ENCODE measurements at regions not wholly inside any gene's neighbourhood (a gene's known extent, or its start where the extent isn't known, plus 50 kb on each side); places are given as distances from the start of the nearest gene placed in this dataset.

GRCh38 chr20:41989039-41989679 lies 371.0 kb upstream of the CHD6 start:
- intact Hi-C loops (cut with DNase I), result no loop called here
- H3K27ac ChIP-seq, result no peak overlapping the region
- no peak overlapping the region for H3K4me3 ChIP-seq
- H3K4me1 ChIP-seq, result no peaks in the 10 kb centered on the region
- DNase-seq, result no peak
- H3K9me3 ChIP-seq, result no peaks in the 10 kb centered on the region
- no peaks in the 10 kb centered on the region for H3K36me3 ChIP-seq
- TF ChIP-seq CTCF (IDR thresholded peaks at IDR 0.05), result no peak
- no peaks in the 10 kb centered on the region for H3K27me3 ChIP-seq
- ATAC-seq, result no peak

- H3K4me1 ChIP-seq, result no peaks in the 10 kb centered on the region
- H3K27me3 ChIP-seq, result no peaks in the 10 kb centered on the region
- H3K36me3 ChIP-seq, result no peaks in the 10 kb centered on the region
- ATAC-seq (no peak), DNase-seq (no peak)
- no peak for TF ChIP-seq CTCF (IDR thresholded peaks at IDR 0.05)
- no peak overlapping the region for H3K27ac ChIP-seq
- no peaks in the 10 kb centered on the region for H3K9me3 ChIP-seq
- no peak overlapping the region for H3K4me3 ChIP-seq
- intact Hi-C loops (cut with DNase I), result no loop called here
Measured at GRCh38 chr20:41984031-41984430, 365.9 kb upstream of the CHD6 start.

GRCh38 chr20:41983159-41983558 lies 365.0 kb upstream of the CHD6 start:
- Histone ChIP-seq H3K27ac (no peak overlapping the region), H3K36me3 (no peaks in the 10 kb centered on the region), H3K4me1 (no peaks in the 10 kb centered on the region), H3K4me3 (no peak overlapping the region), H3K27me3 (no peaks in the 10 kb centered on the region), H3K9me3 (no peaks in the 10 kb centered on the region)
- no peak for ATAC-seq
- no peak for DNase-seq
- intact Hi-C loops (cut with DNase I), result no loop called here
- TF ChIP-seq CTCF (IDR thresholded peaks at IDR 0.05), result no peak

- TF ChIP-seq CTCF (IDR thresholded peaks at IDR 0.05), result no peak
Measured at GRCh38 chr20:41981746-41982145, 363.6 kb upstream of the CHD6 start.

GRCh38 chr20:41978875-41979274 lies 360.7 kb upstream of the CHD6 start:
- no peak for TF ChIP-seq CTCF (IDR thresholded peaks at IDR 0.05)
- DNase-seq (no peak), ATAC-seq (no peak)
- H3K4me1 ChIP-seq, result no peaks in the 10 kb centered on the region
- no peak overlapping the region for H3K4me3 ChIP-seq
- intact Hi-C loops (cut with DNase I), result no loop called here
- no peaks in the 10 kb centered on the region for H3K27me3 ChIP-seq
- no peaks in the 10 kb centered on the region for H3K36me3 ChIP-seq
- no peak overlapping the region for H3K27ac ChIP-seq
- no peaks in the 10 kb centered on the region for H3K9me3 ChIP-seq

More at GRCh38 chr20:41981746-41982145, 363.6 kb upstream of the CHD6 start:
- Histone ChIP-seq H3K9me3 (no peaks in the 10 kb centered on the region), H3K27ac (no peak overlapping the region), H3K4me3 (no peak overlapping the region), H3K36me3 (no peaks in the 10 kb centered on the region), H3K27me3 (no peaks in the 10 kb centered on the region), H3K4me1 (no peaks in the 10 kb centered on the region)
- intact Hi-C loops (cut with DNase I), result no loop called here
- ATAC-seq (no peak), DNase-seq (no peak)

All from upper lobe of right lung (tissue), 1 donor.